ENCODE measurements at regions not wholly inside any gene's neighbourhood (a gene's known extent, or its start where the extent isn't known, plus 50 kb on each side); places are given as distances from the start of the nearest gene placed in this dataset.

GRCh38 chr20:6606651-6607050 lies 160.8 kb upstream of the BMP2 start:
- no peak overlapping the region for H3K9ac ChIP-seq (ENCODE audit: low read length)
- no peak for FAIRE-seq
- Mint-ChIP-seq H3K4me1 (ENCODE audit: low read depth, unreplicated experiment) (no peaks in the 10 kb centered on the region), H3K27me3 (ENCODE audit: low read depth, unreplicated experiment) (no peaks in the 10 kb centered on the region), H3K27ac (ENCODE audit: unreplicated experiment) (no peak overlapping the region), H3K36me3 (ENCODE audit: low read depth, unreplicated experiment) (no peaks in the 10 kb centered on the region), H3K4me3 (ENCODE audit: unreplicated experiment) (no peak overlapping the region), H3K9me3 (ENCODE audit: unreplicated experiment) (no peaks in the 10 kb centered on the region)
- no peak for DNase-seq (ENCODE audit: low read depth)
- no peak overlapping the region for H2AFZ ChIP-seq (ENCODE audit: low read depth, low read length)
- no peaks in the 10 kb centered on the region for H3K36me3 ChIP-seq (ENCODE audit: insufficient read depth, low read length)
- H3K4me3 ChIP-seq (ENCODE audit: insufficient read depth, low read depth, low read length): no peak overlapping the region
- H3K9me3 ChIP-seq (ENCODE audit: insufficient read depth, low read depth, low read length): no peaks in the 10 kb centered on the region
- no peak for TF ChIP-seq EZH2 (IDR thresholded peaks at IDR 0.05; ENCODE audit: insufficient read depth, low read length)
- TF ChIP-seq, protein P1, sequence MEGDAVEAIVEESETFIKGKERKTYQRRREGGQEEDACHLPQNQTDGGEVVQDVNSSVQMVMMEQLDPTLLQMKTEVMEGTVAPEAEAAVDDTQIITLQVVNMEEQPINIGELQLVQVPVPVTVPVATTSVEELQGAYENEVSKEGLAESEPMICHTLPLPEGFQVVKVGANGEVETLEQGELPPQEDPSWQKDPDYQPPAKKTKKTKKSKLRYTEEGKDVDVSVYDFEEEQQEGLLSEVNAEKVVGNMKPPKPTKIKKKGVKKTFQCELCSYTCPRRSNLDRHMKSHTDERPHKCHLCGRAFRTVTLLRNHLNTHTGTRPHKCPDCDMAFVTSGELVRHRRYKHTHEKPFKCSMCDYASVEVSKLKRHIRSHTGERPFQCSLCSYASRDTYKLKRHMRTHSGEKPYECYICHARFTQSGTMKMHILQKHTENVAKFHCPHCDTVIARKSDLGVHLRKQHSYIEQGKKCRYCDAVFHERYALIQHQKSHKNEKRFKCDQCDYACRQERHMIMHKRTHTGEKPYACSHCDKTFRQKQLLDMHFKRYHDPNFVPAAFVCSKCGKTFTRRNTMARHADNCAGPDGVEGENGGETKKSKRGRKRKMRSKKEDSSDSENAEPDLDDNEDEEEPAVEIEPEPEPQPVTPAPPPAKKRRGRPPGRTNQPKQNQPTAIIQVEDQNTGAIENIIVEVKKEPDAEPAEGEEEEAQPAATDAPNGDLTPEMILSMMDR (IDR thresholded peaks at IDR 0.05; ENCODE audit: insufficient read depth, low read depth, low read length): no peak
- no peaks in the 10 kb centered on the region for H3K79me2 ChIP-seq (ENCODE audit: insufficient read depth, low read length)
- no peaks in the 10 kb centered on the region for H3K4me1 ChIP-seq (ENCODE audit: insufficient read depth, low read length)
- H3K27me3 ChIP-seq (ENCODE audit: insufficient read depth, low read length): no peaks in the 10 kb centered on the region
- no peaks in the 10 kb centered on the region for H4K20me1 ChIP-seq (ENCODE audit: insufficient read depth, low read length)
- H3K27ac ChIP-seq (ENCODE audit: low read depth, low read length): no peak overlapping the region
- no peak overlapping the region for H3K4me2 ChIP-seq (ENCODE audit: low read length)

DNA sequence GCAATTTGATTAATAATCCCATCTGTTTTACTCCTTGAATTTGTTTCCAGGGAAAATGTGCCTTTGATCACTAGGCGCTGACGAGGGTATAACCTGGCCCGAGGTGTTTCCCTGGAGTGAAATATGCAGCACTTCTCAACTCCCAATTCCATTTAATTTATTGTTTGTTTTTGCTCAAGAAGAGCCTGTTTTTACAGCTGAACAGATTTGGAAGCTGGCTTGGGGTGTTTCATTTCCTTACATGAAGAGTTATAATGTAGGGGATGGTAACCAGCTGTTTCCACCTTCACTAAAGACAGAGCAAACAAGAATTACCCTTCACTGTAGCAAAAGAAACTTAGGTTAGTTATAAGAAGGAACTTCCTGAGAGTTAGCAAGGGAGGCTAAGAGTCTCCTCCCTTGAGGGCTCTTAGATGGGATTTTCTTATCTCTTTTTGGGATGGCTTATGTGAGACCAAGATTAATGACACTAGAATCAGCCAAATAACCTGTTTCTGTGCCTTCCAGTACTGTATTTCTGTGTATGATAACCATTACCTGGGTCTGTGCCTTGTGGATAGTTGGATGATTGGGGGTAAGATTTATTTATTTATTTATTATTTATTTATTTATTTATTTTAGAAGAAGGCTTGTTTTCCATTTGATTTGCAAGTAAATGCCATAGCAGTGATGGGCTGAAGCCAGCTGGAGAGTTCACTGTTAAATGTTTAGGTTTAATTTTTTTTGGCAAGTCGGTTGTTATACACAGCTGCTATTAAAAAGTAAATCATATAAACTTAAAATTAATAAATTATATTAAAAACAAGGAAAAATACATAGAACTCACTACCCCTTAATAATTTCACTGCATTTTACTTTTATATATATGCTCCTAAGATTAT lies 162.2 kb upstream of the BMP2 start:
- no peak overlapping the region for H3K4me3 ChIP-seq (ENCODE audit: insufficient read depth, low read depth, low read length)
- FAIRE-seq (no peak), DNase-seq (ENCODE audit: low read depth) (no peak)
- H4K20me1 ChIP-seq (ENCODE audit: insufficient read depth, low read length): no peaks in the 10 kb centered on the region
- Mint-ChIP-seq H3K4me1 (ENCODE audit: low read depth, unreplicated experiment) (no peaks in the 10 kb centered on the region), H3K36me3 (ENCODE audit: low read depth, unreplicated experiment) (peaks cover 1% of the 10 kb centered on the region), H3K4me3 (ENCODE audit: unreplicated experiment) (no peak overlapping the region), H3K27me3 (ENCODE audit: low read depth, unreplicated experiment) (no peaks in the 10 kb centered on the region), H3K27ac (ENCODE audit: unreplicated experiment) (no peak overlapping the region), H3K9me3 (ENCODE audit: unreplicated experiment) (no peaks in the 10 kb centered on the region)
- H3K27ac ChIP-seq (ENCODE audit: low read depth, low read length): no peak overlapping the region
- no peak for TF ChIP-seq EZH2 (IDR thresholded peaks at IDR 0.05; ENCODE audit: insufficient read depth, low read length)
- H3K4me2 ChIP-seq (ENCODE audit: low read length): no peak overlapping the region
- H3K4me1 ChIP-seq (ENCODE audit: insufficient read depth, low read length): no peaks in the 10 kb centered on the region
- H3K79me2 ChIP-seq (ENCODE audit: insufficient read depth, low read length): no peaks in the 10 kb centered on the region
- no peaks in the 10 kb centered on the region for H3K9me3 ChIP-seq (ENCODE audit: insufficient read depth, low read depth, low read length)
- H3K9ac ChIP-seq (ENCODE audit: low read length): no peak overlapping the region
- no peaks in the 10 kb centered on the region for H3K27me3 ChIP-seq (ENCODE audit: insufficient read depth, low read length)
- no peaks in the 10 kb centered on the region for H3K36me3 ChIP-seq (ENCODE audit: insufficient read depth, low read length)
- H2AFZ ChIP-seq (ENCODE audit: low read depth, low read length): no peak overlapping the region

- Histone ChIP-seq H2AFZ (ENCODE audit: low read depth, low read length) (no peak overlapping the region), H3K4me1 (ENCODE audit: insufficient read depth, low read length) (no peaks in the 10 kb centered on the region), H3K9me3 (ENCODE audit: insufficient read depth, low read depth, low read length) (no peaks in the 10 kb centered on the region), H3K27me3 (ENCODE audit: insufficient read depth, low read length) (no peaks in the 10 kb centered on the region), H3K4me3 (ENCODE audit: insufficient read depth, low read depth, low read length) (no peak overlapping the region), H4K20me1 (ENCODE audit: insufficient read depth, low read length) (no peaks in the 10 kb centered on the region), H3K9ac (ENCODE audit: low read length) (no peak overlapping the region), H3K27ac (ENCODE audit: low read depth, low read length) (no peak overlapping the region), H3K36me3 (ENCODE audit: insufficient read depth, low read length) (no peaks in the 10 kb centered on the region), H3K4me2 (ENCODE audit: low read length) (no peak overlapping the region), H3K79me2 (ENCODE audit: insufficient read depth, low read length) (no peaks in the 10 kb centered on the region)
- DNase-seq (ENCODE audit: low read depth) (no peak), FAIRE-seq (no peak)
- no peaks in the 10 kb centered on the region for H3K9me3 Mint-ChIP-seq (ENCODE audit: unreplicated experiment)
- H3K4me3 Mint-ChIP-seq (ENCODE audit: unreplicated experiment): no peak overlapping the region
- TF ChIP-seq, protein P1 (IDR thresholded peaks at IDR 0.05; ENCODE audit: insufficient read depth, low read depth, low read length): no peak
- no peak for TF ChIP-seq EZH2 (IDR thresholded peaks at IDR 0.05; ENCODE audit: insufficient read depth, low read length)
- no peak overlapping the region for H3K27ac Mint-ChIP-seq (ENCODE audit: unreplicated experiment)
- no peaks in the 10 kb centered on the region for H3K27me3 Mint-ChIP-seq (ENCODE audit: low read depth, unreplicated experiment)
- H3K36me3 Mint-ChIP-seq (ENCODE audit: low read depth, unreplicated experiment): peaks cover 2% of the 10 kb centered on the region
- H3K4me1 Mint-ChIP-seq (ENCODE audit: low read depth, unreplicated experiment): no peaks in the 10 kb centered on the region
These were observed 163.3 kb upstream of the BMP2 start for GRCh38 chr20:6604179-6604578.

All from astrocyte (in vitro differentiated cells and primary cell).